MM.1S (cell line): ENCODE measurements at regions not wholly inside any gene's neighbourhood (a gene's known extent, or its start where the extent isn't known, plus 50 kb on each side); places are given as distances from the start of the nearest gene placed in this dataset.

Source experiments
- EZH2phosphoT487 ChIP-seq: fragments of 300-600 bp; sonication (generic); IDR thresholded peaks from 2 replicates; pipeline ENCODE4 v1.6.1; 2018; ENCODE audit warnings: antibody characterized with exemption, low read length
- TF ChIP-seq, protein P1 (sequence below): fragments of 300-600 bp; sonication (generic); IDR thresholded peaks from 2 replicates; pipeline ENCODE4 v1.5.1; 2016; ENCODE audit warnings: antibody characterized with exemption, low read length, mixed read lengths

DNA sequence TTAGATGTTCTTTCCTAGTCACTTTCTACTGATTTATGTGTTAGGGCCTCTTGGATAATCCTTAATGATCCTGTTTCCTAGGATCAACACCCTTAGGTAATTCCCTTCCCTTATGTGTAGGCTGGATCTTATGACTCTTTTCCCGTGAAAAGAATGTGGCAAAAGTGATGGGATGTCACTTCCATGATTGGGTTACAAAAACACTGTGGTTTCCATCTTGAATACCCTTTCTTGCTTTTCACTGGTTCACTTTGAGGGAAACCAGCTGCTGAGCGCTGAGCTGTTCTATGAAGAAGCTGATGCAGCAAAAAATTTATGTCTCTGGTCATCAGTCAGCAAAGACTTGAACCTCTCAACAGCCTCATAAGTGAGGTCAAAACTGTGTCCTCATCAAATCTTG, 609.4 kb downstream of the OLFM4 start:
- no peak for TF ChIP-seq EZH2phosphoT487
- TF ChIP-seq, protein P1, sequence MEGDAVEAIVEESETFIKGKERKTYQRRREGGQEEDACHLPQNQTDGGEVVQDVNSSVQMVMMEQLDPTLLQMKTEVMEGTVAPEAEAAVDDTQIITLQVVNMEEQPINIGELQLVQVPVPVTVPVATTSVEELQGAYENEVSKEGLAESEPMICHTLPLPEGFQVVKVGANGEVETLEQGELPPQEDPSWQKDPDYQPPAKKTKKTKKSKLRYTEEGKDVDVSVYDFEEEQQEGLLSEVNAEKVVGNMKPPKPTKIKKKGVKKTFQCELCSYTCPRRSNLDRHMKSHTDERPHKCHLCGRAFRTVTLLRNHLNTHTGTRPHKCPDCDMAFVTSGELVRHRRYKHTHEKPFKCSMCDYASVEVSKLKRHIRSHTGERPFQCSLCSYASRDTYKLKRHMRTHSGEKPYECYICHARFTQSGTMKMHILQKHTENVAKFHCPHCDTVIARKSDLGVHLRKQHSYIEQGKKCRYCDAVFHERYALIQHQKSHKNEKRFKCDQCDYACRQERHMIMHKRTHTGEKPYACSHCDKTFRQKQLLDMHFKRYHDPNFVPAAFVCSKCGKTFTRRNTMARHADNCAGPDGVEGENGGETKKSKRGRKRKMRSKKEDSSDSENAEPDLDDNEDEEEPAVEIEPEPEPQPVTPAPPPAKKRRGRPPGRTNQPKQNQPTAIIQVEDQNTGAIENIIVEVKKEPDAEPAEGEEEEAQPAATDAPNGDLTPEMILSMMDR, result no peak
